ENCODE measurements at regions not wholly inside any gene's neighbourhood (a gene's known extent, or its start where the extent isn't known, plus 50 kb on each side); places are given as distances from the start of the nearest gene placed in this dataset.

DNA sequence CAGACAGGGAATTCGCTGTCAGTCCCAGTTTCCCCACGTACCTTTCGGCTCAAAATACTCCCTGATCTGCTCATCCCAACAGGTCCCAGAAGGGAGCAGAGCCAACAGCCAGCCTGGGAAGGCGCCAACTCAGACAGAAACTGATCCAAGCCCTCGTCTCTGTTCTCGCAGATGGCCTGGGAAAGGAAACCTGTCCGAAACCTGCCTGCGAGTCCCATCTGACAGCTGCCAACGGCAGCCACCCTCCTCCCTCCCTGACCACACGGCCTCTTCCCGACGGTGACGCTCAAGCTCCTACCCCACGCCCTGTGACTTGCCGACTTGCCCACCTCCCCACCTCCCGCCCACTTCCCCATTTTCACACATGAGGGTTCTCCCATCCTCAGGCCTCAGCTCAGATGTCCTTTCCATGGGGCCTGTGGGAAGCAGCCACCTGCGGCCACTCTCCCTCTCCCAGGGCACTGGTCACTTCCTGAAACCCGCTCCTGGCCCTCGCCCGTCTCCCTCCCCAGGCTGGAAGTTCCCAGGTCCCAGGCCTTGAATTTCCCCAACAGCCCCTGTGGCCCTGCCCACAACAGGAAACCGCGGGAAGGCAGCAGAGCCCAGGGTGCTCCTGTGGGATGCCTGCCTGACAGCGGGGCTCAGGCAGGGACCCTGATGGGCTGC is 60.9 kb upstream of the FBRSL1 start:
- DNase-seq = peak; percentile 88
- no peaks in the 10 kb centered on the region for H3K36me3 ChIP-seq (replicated peaks; ENCODE audit: control insufficient read depth, insufficient read depth, low read length)
- no peak overlapping the region for H3K4me3 ChIP-seq (ENCODE audit: insufficient read depth, low read depth, low read length)
- peaks cover 39% of the 10 kb centered on the region for H3K27me3 ChIP-seq (ENCODE audit: control insufficient read depth, insufficient read depth, low read length)

DNA sequence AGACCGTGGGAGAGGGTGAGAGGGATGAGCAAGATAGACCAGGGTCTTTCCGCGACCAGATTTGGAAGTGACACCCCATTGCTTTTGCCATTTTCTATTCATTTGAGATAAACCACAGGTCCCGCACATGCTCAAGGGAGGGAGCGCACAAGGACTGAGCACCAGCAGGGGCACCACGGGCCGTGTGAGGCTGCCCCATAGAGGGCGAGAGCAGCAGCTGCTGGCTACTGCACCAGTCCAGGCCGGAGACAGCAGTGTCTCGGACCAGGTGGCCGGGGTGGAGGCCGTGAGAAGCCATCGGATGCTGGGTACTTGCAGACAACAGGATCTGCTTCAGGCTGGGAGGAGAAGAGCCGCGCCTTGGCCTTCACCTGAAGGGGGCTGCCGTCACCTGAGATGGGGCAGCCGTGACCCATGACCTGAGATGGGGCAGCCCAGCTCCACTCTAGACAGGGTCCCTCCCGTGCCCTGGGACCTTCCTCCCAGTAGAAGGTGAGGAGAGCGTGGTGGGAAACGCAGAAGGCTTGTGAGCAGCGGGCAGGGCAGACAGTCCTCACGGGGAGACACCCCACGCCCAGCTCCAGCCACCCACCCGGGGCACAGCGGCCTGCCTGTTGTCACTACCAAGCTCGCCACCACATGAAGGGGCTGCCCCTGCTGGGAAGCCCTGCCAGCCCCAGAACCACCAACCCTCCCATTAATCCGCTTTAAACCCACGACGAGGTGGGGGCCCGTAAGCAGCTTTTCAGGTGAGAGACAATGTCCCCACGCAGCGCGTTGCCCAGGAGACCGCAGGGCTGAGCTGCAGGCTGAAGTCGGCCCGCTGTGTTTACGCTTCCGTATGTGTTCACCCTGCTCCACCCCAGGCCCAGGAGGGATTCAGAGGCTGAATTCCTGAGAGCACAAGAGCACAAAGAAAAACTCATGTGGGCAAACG is 61.7 kb upstream of the FBRSL1 start:
- H3K27me3 ChIP-seq (ENCODE audit: control insufficient read depth, insufficient read depth, low read length) = peaks cover 42% of the 10 kb centered on the region
- no peaks in the 10 kb centered on the region for H3K36me3 ChIP-seq (replicated peaks; ENCODE audit: control insufficient read depth, insufficient read depth, low read length)
- H3K4me3 ChIP-seq (ENCODE audit: insufficient read depth, low read depth, low read length) = no peak overlapping the region
- peak; percentile 79 for DNase-seq

DNA sequence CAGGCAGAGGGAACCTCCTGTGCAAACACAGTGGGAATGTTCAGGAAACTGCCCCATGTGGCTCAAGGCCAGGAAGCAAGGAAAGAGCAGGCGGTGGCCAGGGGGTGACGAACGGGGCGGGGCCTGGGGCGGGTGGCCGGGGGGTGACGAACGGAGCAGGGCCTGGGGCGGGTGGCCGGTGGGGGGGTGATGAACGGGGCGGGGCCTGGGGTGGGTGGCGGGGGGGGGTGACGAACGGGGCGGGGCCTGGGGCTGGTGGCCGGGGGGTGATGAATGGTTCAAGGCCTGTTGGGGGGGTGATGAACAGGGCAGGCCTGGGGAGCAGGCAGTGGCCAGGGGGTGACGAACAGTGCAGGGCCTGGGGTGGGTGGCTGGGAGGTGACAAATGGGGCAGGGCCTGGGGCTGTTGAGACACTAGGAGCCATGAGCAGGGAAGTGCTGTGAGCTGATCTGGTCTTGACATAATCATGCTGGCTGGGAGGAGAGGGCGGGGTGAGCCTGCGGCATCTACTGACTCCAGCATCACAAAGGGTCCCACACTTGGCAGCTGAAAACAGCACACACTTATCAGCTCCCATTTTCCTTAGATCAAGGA is 62.7 kb upstream of the FBRSL1 start:
- H3K27me3 ChIP-seq (ENCODE audit: control insufficient read depth, insufficient read depth, low read length) = peaks cover 43% of the 10 kb centered on the region
- no peaks in the 10 kb centered on the region for H3K36me3 ChIP-seq (replicated peaks; ENCODE audit: control insufficient read depth, insufficient read depth, low read length)
- H3K4me3 ChIP-seq (ENCODE audit: insufficient read depth, low read depth, low read length) = no peak overlapping the region
- peak; percentile 60 for DNase-seq

- peak; percentile 65 for DNase-seq
- Histone ChIP-seq H3K27me3 (ENCODE audit: control insufficient read depth, insufficient read depth, low read length) (peaks cover 46% of the 10 kb centered on the region), H3K36me3 (replicated peaks; ENCODE audit: control insufficient read depth, insufficient read depth, low read length) (no peaks in the 10 kb centered on the region), H3K4me3 (ENCODE audit: insufficient read depth, low read depth, low read length) (no peak overlapping the region)
Observed at GRCh38 chr12:132426349-132427173, 63.4 kb upstream of the FBRSL1 start.

DNA sequence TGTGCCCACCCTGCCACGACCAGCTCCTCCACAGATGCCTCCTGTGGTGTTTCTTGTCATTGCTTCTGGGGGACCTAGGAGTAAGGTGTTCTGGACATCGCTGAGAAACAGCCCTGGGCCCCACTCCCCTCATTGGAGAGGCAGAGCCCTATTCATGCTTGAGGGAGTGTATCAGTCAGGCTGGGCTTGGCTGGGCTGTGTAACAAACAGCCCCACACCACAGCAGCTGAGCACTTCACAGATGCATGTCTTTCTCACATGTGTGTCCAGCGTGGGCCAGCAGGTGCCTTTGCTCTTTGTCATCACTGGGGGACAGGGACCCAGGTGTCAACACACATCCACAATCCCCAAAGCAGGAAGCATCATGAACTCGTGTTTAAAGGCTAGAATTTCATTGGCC is 65.1 kb upstream of the FBRSL1 start:
- Histone ChIP-seq H3K4me3 (ENCODE audit: insufficient read depth, low read depth, low read length) (no peak overlapping the region), H3K36me3 (replicated peaks; ENCODE audit: control insufficient read depth, insufficient read depth, low read length) (no peaks in the 10 kb centered on the region), H3K27me3 (ENCODE audit: control insufficient read depth, insufficient read depth, low read length) (peaks cover 48% of the 10 kb centered on the region)
- DNase-seq = no peak

DNA sequence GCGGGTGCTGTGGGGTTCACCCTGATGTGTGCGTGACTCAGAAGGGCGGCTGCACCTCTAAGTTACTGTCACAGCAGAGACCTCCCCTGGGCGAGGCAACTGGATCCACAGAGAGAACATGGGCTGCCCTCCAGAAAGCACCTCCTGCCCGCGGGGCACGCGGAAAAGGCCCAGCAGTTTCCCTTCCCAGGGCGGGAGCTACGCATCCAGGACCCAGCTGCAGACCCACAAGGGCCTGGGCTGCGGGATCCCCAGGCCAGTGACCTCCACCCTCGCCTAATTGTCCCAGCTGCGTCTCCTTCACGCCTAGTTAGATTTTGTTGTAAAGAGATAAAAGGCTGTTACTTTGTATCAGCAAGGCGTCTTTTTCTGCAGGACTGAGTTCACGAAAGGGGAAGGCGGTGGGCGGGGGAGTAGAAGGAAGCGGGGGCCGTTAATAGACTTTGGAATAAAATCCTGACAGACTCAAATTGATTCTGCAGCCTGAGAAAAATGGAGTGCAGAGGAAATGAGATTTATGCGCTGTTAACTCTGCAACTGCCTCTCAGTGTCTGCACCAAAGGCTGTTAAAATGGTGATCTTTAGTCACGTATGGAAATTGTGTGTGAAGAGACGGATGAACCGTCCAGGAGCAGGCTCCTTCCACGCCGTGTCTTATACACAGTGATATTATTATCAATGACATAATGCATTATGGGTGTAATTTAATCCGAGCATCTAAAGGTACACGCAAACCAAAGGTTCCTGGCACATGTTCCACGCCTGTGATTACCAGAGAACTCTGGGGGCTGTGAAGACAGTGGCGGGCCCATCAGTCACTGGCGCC is 65.9 kb upstream of the FBRSL1 start:
- H3K27me3 ChIP-seq (ENCODE audit: control insufficient read depth, insufficient read depth, low read length) = peaks cover 47% of the 10 kb centered on the region
- H3K4me3 ChIP-seq (ENCODE audit: insufficient read depth, low read depth, low read length) = no peak overlapping the region
- DNase-seq = no peak
- no peaks in the 10 kb centered on the region for H3K36me3 ChIP-seq (replicated peaks; ENCODE audit: control insufficient read depth, insufficient read depth, low read length)

GRCh38 chr12:132423251-132423819 is 66.6 kb upstream of the FBRSL1 start:
- peak; percentile 83 for DNase-seq
- no peaks in the 10 kb centered on the region for H3K36me3 ChIP-seq (replicated peaks; ENCODE audit: control insufficient read depth, insufficient read depth, low read length)
- peaks cover 44% of the 10 kb centered on the region for H3K27me3 ChIP-seq (ENCODE audit: control insufficient read depth, insufficient read depth, low read length)
- no peak overlapping the region for H3K4me3 ChIP-seq (ENCODE audit: insufficient read depth, low read depth, low read length)

GRCh38 chr12:132422381-132423043 is 67.4 kb upstream of the FBRSL1 start:
- DNase-seq = peak; percentile 85
- H3K36me3 ChIP-seq (replicated peaks; ENCODE audit: control insufficient read depth, insufficient read depth, low read length) = no peaks in the 10 kb centered on the region
- H3K4me3 ChIP-seq (ENCODE audit: insufficient read depth, low read depth, low read length) = no peak overlapping the region
- H3K27me3 ChIP-seq (ENCODE audit: control insufficient read depth, insufficient read depth, low read length) = peaks cover 39% of the 10 kb centered on the region

GRCh38 chr12:132422040-132422380 is 67.9 kb upstream of the FBRSL1 start:
- no peaks in the 10 kb centered on the region for H3K36me3 ChIP-seq (replicated peaks; ENCODE audit: control insufficient read depth, insufficient read depth, low read length)
- no peak for DNase-seq
- H3K27me3 ChIP-seq (ENCODE audit: control insufficient read depth, insufficient read depth, low read length) = peaks cover 39% of the 10 kb centered on the region
- H3K4me3 ChIP-seq (ENCODE audit: insufficient read depth, low read depth, low read length) = no peak overlapping the region

- H3K4me3 ChIP-seq (ENCODE audit: insufficient read depth, low read depth, low read length) = no peak overlapping the region
- DNase-seq = no peak
- H3K36me3 ChIP-seq (replicated peaks; ENCODE audit: control insufficient read depth, insufficient read depth, low read length) = no peaks in the 10 kb centered on the region
- peaks cover 26% of the 10 kb centered on the region for H3K27me3 ChIP-seq (ENCODE audit: control insufficient read depth, insufficient read depth, low read length)
Observed at GRCh38 chr12:132419631-132420246, 70.2 kb upstream of the FBRSL1 start.

DNA sequence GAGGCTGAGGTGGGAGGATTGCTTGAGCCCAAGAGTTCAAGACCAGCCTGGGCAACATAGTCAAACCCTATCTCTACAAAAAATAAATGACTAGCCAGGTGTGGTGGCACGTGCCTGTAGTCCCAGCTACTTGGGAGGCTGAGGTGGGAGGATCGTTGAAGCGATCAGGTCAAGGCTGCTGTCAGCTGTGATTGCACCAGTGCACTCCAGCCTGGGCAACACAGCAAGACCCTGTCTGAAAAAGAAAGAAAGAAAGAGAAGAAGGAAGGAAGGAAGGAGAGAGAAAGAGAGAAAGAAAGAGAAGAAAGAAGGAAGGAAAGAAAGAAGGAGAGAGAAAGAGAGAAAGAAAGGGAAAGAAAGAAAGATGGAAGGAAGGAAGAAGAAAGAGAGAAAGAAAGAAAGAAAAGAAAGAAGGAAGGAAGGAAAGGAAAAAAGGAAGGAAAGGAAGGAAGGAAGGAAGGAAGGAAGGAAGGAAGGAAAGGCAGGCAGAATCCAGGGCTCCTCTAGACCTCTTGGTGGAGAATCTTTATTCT is 71.5 kb upstream of the FBRSL1 start:
- Histone ChIP-seq H3K36me3 (replicated peaks; ENCODE audit: control insufficient read depth, insufficient read depth, low read length) (no peaks in the 10 kb centered on the region), H3K27me3 (ENCODE audit: control insufficient read depth, insufficient read depth, low read length) (peaks cover 24% of the 10 kb centered on the region), H3K4me3 (ENCODE audit: insufficient read depth, low read depth, low read length) (no peak overlapping the region)
- DNase-seq = no peak

- peaks cover 22% of the 10 kb centered on the region for H3K27me3 ChIP-seq (ENCODE audit: control insufficient read depth, insufficient read depth, low read length)
Observed at GRCh38 chr12:132417741-132418140, 72.2 kb upstream of the FBRSL1 start.

More at GRCh38 chr12:132417741-132418140, 72.2 kb upstream of the FBRSL1 start:
- no peak for DNase-seq
- H3K4me3 ChIP-seq (ENCODE audit: insufficient read depth, low read depth, low read length) = no peak overlapping the region
- no peaks in the 10 kb centered on the region for H3K36me3 ChIP-seq (replicated peaks; ENCODE audit: control insufficient read depth, insufficient read depth, low read length)

Measured in H7 (cell line).